Thyroid gland (tissue), 4 donors: ENCODE measurements at regions not wholly inside any gene's neighbourhood (a gene's known extent, or its start where the extent isn't known, plus 50 kb on each side); places are given as distances from the start of the nearest gene placed in this dataset.

ENCODE experiments used
- DNase-seq, 2 donors: peaks; one replicate each; pipeline ENCODE4 v3.0.0-alpha.2; 2019
- H3K27ac ChIP-seq, 3 donors: fragments of 200-600 bp; sonication (generic); 1 replicate in 2 of 3; 2 replicates in 1 of 3; pipeline ENCODE4 v1.5.1; 2016 to 2019; ENCODE audit warnings: mild to moderate bottlenecking in 1 of 3, moderate library complexity in 1 of 3
- H3K27me3 ChIP-seq: fragments of 200-600 bp; sonication (generic); one replicate; pipeline ENCODE4 v1.5.1; 2019
- H3K36me3 ChIP-seq, 2 donors: fragments of 200-600 bp; sonication (generic); one replicate each; pipeline ENCODE4 v1.5.1; 2016 to 2019
- H3K4me1 ChIP-seq, 2 donors: fragments of 200-600 bp; sonication (generic); one replicate each; pipeline ENCODE4 v1.5.1; 2017 to 2019
- H3K4me3 ChIP-seq, 3 donors: fragments of 200-600 bp; sonication (generic); replicated peaks in 1 of 3; 1 replicate in 2 of 3; 2 replicates in 1 of 3; pipeline ENCODE4 v1.5.1; 2016; ENCODE audit warnings: mild to moderate bottlenecking in 1 of 3
- H3K9me3 ChIP-seq: fragments of 200-600 bp; sonication (generic); one replicate; pipeline ENCODE4 v1.5.1; 2017
- CTCF ChIP-seq, 6 experiments: fragments of 200-600 bp in 3 of 6; fragments of 450-650 bp in 3 of 6; sonication (generic) in 3 of 6; IDR thresholded peaks; one replicate each; pipeline ENCODE4 v1.5.1; 2016 to 2019; ENCODE audit warnings: antibody characterized with exemption in 6 of 6, mild to moderate bottlenecking in 2 of 6, inconsistent platforms in 1 of 6, moderate library complexity in 1 of 6
- POLR2A ChIP-seq, 2 donors: fragments of 450-650 bp; IDR thresholded peaks; one replicate each; pipeline ENCODE4 v1.6.1; 2017; ENCODE audit warnings: antibody characterized with exemption in 2 of 2, mild to moderate bottlenecking in 2 of 2, moderate library complexity in 1 of 2
- WGBS, 2 donors: methylation state at CpG; one replicate each; pipeline ENCODE4 v1.1.5; 2017; 5-methylcytosine and 5-hydroxymethylcytosine counted together
- intact Hi-C: fragments of 100-400 bp; cut with DNase I; formaldehyde crosslinking; loops from one replicate; pipeline ENCODE4 v1.15.1; 2023

GRCh38 chr9:11742471-11742870 is 950.7 kb upstream of the TYRP1 start:
- no peaks in the 10 kb centered on the region for H3K27me3 ChIP-seq
- H3K4me3 ChIP-seq = no peak overlapping the region
- no peak for DNase-seq
- WGBS, 2 donors = 94 to 98% methylated on average over 1 of the region's 1 CpG
- H3K27ac ChIP-seq = no peak overlapping the region
- intact Hi-C loops = no loop called here
- no peak for TF ChIP-seq CTCF (IDR thresholded peaks at IDR 0.05)
- no peak for TF ChIP-seq POLR2A (IDR thresholded peaks at IDR 0.05)
- H3K9me3 ChIP-seq = no peaks in the 10 kb centered on the region
- H3K36me3 ChIP-seq = no peaks in the 10 kb centered on the region
- no peaks in the 10 kb centered on the region for H3K4me1 ChIP-seq

- Histone ChIP-seq H3K4me1 (no peaks in the 10 kb centered on the region), H3K9me3 (no peaks in the 10 kb centered on the region), H3K36me3 (no peaks in the 10 kb centered on the region), H3K27me3 (no peaks in the 10 kb centered on the region), H3K27ac (no peak overlapping the region), H3K4me3 (no peak overlapping the region)
- intact Hi-C loops = no loop called here
- TF ChIP-seq CTCF (IDR thresholded peaks at IDR 0.05) (no peak), POLR2A (IDR thresholded peaks at IDR 0.05) (no peak)
- no peak for DNase-seq
- WGBS, 2 donors = 88 to 90% methylated on average over 2 of the region's 2 CpGs
Measured at GRCh38 chr9:11743356-11743755, 949.8 kb upstream of the TYRP1 start.

GRCh38 chr9:11749396-11749795 is 943.8 kb upstream of the TYRP1 start:
- no peak for DNase-seq
- Histone ChIP-seq H3K36me3 (no peaks in the 10 kb centered on the region), H3K27ac (no peak overlapping the region), H3K4me3 (no peak overlapping the region), H3K4me1 (no peaks in the 10 kb centered on the region), H3K27me3 (no peaks in the 10 kb centered on the region), H3K9me3 (no peaks in the 10 kb centered on the region)
- no peak for TF ChIP-seq CTCF (IDR thresholded peaks at IDR 0.05)
- no peak for TF ChIP-seq POLR2A (IDR thresholded peaks at IDR 0.05)
- intact Hi-C loops = no loop called here
- 50 to 56% methylated on average over 2 of the region's 2 CpGs for WGBS, 2 donors

- DNase-seq = no peak
- H3K27me3 ChIP-seq = no peaks in the 10 kb centered on the region
- no peak overlapping the region for H3K27ac ChIP-seq
- no peak overlapping the region for H3K4me3 ChIP-seq
- H3K4me1 ChIP-seq = no peaks in the 10 kb centered on the region
- intact Hi-C loops = no loop called here
- H3K9me3 ChIP-seq = no peaks in the 10 kb centered on the region
- no peaks in the 10 kb centered on the region for H3K36me3 ChIP-seq
- TF ChIP-seq CTCF (IDR thresholded peaks at IDR 0.05) (no peak), POLR2A (IDR thresholded peaks at IDR 0.05) (no peak)
Measured at GRCh38 chr9:11755951-11756350, 937.2 kb upstream of the TYRP1 start.

GRCh38 chr9:11757408-11757807 is 935.8 kb upstream of the TYRP1 start:
- no peaks in the 10 kb centered on the region for H3K36me3 ChIP-seq
- WGBS, 2 donors = 94 to 95% methylated on average over 3 of the region's 3 CpGs
- no peak for DNase-seq
- H3K4me1 ChIP-seq = no peaks in the 10 kb centered on the region
- H3K27me3 ChIP-seq = no peaks in the 10 kb centered on the region
- TF ChIP-seq CTCF (IDR thresholded peaks at IDR 0.05) (no peak), POLR2A (IDR thresholded peaks at IDR 0.05) (no peak)
- H3K4me3 ChIP-seq = no peak overlapping the region
- H3K27ac ChIP-seq = no peak overlapping the region
- H3K9me3 ChIP-seq = no peaks in the 10 kb centered on the region
- intact Hi-C loops = no loop called here
